IMR-90 (cell line): ENCODE measurements at regions not wholly inside any gene's neighbourhood (a gene's known extent, or its start where the extent isn't known, plus 50 kb on each side); places are given as distances from the start of the nearest gene placed in this dataset.

ENCODE experiments used
- CTCF ChIP-seq: conservative IDR thresholded peaks from 2 replicates; pipeline ENCODE4 v1.5.1; 2012; ENCODE audit warnings: mild to moderate bottlenecking, low read depth, low read length, improper control_type of control experiment
- POLR2A ChIP-seq: IDR thresholded peaks from 2 replicates; pipeline ENCODE4 v1.6.1; 2012; ENCODE audit warnings: mild to moderate bottlenecking, low read depth, low read length
- RAD21 ChIP-seq: IDR thresholded peaks from 2 replicates; pipeline ENCODE4 v1.6.1; 2012; ENCODE audit warnings: low read length, improper control_type of control experiment

GRCh38 chr3:132116601-132117000 lies 81.8 kb upstream of the CPNE4 start:
- no peak for TF ChIP-seq CTCF
- TF ChIP-seq RAD21, result no peak
- no peak for TF ChIP-seq POLR2A
